C1 segment of cervical spinal cord (tissue), 14 donors: ENCODE measurements at regions not wholly inside any gene's neighbourhood (a gene's known extent, or its start where the extent isn't known, plus 50 kb on each side); places are given as distances from the start of the nearest gene placed in this dataset.
"Not testable (repeated sequence)": the region's sequence is repeated elsewhere in the genome, so short reads cannot be mapped to it uniquely, and the experiment has no call there.

Experiments used
- DNase-seq, 14 donors: peaks; one replicate each; lab custom pipeline; 2025; lab: John Stamatoyannopoulos, UW

DNA sequence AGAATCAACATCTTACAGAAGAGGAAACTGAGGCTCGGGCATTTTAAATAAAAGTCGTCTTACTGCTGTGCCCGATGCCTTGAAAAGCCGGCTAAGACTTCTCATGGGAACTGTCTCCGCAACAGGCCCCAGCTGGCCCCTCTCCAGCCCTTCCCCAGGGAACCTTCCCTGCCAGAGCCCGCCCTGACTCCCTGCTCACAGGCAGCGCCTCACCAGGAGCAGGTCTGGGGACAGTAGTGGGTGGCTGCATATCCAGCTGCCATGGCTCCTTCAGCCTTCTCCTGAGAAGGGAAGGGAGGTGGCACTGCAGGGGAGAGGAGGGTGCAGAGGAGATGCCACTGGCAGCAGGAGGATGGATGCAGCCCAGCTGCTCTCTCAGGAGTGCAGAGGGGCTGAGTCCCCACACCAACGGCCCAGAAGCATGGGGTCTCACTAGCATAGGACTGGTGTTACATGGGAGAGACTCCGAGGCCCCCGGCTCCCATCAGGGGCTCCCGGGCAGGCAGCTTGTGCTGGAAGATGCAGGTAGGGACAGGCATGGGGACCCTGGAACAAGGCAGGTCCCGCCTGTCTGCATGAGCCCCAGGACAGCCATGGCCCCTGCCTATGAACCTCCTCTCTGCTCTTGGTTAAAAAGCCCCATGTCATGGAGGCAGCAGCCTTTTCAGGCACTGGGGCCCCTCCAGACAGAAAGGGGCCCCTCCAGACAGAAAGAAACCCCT, 216.4 kb upstream of the SGCG start:
- no peak for DNase-seq

DNA sequence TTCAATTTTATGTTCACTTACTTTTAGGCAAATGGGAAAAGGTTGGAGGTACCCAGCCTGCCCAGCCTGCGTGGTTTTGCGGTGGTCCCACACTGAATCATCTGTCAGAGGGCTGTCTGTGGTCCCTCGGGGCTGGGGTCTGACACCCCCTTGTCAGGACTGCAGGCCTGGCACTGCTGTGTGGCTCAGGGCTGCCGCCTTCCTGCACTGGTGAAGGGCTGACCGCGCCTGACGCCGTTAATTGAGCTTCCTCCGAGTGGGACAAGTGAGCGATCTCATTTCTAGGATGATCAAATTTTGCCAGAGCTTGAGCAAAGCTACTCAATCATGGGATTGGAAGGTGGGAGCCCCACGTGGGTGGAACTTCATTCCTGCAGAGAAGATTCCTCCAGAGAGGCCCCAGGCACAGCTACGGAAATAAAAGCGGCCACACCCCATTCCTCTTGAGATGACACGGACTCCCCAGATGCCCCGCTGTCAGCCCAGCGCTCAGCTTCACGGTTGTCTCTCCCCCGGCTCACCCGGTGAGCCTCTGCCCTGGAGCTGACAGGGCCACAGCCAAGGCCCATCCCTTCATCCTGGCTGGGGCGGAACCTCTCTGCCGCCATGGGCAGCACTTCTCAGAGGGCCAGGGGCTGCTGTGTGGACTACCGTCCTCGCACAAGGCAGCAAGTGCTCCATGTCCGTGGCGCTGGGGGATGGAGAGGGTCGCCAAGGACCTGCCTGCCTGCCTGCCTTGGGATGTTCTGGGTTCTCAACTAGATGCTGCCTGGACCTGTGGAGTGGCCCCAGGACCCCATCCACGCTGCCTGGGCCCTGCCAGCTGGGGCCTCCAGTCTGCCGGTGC, 215.5 kb upstream of the SGCG start:
- DNase-seq, result not testable (repeated sequence)

- not testable (repeated sequence) for DNase-seq
Observed at GRCh38 chr13:22965858-22966239, 214.9 kb upstream of the SGCG start.

- DNase-seq, result not testable (repeated sequence)
Observed at GRCh38 chr13:22966753-22967152, 214.0 kb upstream of the SGCG start.

DNA sequence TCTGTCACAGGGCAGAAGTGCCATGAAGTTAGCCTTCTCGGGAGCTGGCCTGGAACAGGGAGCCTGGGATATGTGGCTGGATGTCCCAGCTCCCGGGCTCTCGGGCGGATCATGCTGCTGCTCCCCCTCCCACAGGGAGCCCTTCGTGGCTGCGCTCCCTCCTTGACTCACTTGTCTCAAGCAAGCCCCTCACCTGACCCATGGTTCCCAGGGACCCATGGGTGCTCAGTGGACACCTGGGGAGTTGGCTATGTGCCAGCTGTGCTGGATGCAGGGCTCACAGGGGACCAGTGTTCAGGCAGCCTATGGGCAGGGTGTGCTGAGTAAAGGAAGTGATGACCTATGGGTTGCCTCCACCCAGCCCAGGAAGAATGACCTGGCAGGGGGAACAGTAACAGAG, 213.1 kb upstream of the SGCG start:
- DNase-seq, result no peak

GRCh38 chr13:22979952-22980351, 200.8 kb upstream of the SGCG start:
- DNase-seq, result no peak

GRCh38 chr13:22980936-22981335, 199.8 kb upstream of the SGCG start:
- DNase-seq, result no peak

DNA sequence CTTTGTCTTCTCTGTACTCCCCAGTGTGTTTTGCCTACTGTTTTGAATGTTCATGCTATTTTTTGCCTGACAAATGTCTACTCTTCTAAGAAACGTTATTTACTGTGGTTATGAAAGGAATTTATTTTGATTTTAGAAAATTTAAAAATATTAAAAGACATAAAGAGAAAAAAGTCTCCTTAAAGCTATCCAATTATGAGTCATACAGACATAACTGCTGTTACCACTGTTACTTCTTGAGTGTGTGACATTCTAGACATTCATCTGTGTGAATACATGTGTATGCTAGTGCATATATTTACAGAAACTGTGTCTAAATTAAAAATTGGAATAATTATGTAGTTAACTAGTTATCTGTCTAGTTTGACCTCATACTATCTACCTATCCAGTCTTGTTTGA, 187.6 kb upstream of the SGCG start:
- DNase-seq, result no peak

- DNase-seq, result no peak
Observed at GRCh38 chr13:23003446-23003845, 177.3 kb upstream of the SGCG start.

DNA sequence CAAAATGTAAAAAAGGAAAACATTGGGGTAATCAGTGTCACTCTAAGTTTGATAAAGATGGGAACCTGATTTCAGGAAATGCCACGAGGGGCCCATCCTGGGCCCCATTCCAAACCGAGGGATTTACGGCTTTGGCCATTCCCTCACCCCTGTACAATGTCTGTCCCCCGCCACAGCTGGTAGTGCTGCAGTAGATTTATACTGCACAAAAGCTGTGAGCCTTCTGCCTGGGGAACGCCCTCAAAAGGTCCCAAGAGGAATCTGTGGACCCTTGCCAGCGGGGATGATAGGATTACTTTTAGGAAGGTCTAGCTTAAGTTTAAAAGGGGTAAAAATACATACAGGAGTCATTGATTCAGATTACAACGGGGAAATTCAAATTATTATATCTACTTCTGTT, 173.4 kb upstream of the SGCG start:
- no peak for DNase-seq

DNA sequence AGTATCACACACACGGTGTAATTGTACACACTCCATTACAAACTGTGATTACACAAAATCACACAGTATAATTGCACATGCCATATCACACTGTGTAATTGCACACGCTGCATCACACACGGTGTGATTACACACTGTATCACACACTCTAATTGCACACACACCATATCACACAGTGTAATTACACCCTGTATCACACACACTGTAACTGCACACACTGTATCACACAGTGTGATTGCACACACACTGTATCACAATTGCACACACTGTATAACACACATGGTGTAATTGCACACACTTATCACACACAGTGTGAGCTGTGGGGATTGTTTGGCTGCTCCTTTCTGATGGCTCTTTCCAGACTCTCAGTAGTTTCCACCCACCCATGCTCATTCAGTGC, 162.6 kb upstream of the SGCG start:
- no peak for DNase-seq

GRCh38 chr13:23020246-23020843, 160.4 kb upstream of the SGCG start:
- DNase-seq, result peak in 5 of 14 donors; percentile 0 to 2 (median 1)

GRCh38 chr13:23021906-23022305, 158.9 kb upstream of the SGCG start:
- peak in 1 of 14 donors; percentile 0 for DNase-seq

DNA sequence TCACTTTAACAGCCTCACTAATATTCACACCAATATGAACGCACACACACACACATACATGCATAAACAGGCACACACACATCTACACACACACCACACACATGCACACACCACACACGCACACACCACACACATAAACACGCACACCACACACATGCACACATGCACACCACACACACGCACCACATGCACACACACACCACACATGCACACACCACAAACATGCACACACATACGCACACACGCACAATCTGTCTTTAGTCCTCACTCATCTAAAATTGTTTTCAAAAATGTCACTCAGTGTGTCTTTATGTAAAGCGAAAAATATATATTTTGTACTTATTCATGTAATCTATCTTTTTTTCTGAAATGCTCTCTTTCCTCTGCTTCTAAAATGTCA, 158.1 kb upstream of the SGCG start:
- no peak for DNase-seq

GRCh38 chr13:23025864-23026608, 154.7 kb upstream of the SGCG start:
- DNase-seq, result no peak

DNA sequence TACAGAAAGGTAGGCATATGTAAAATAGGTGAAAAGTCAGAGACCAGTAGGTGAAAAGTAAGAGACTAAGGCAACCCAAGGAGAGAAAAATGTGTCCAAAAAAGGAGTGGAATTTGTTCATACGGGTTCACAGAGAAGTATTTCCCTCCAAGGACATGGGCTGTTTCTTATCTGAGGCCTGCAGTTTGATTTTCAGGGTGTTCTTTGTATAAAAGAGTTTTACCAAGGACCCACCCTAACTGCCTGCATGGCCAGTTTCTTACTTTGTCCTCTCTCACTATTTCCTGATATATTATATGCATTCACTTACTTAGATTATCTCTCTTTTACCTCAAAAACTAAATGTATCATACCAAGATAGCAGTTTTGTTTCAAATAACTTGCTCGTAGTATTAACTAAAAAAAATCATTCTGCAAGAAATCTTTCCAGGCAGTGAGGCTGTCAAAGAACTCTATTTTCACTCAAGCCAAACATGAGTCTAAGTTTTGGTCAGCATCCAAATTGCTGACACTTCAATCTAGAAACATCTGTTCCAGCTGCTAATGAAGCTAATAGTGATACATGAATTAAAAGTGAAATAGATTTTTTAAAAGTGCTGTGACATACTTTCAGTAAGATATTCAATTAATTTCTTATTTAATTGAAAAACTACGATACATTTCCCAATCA, 141.4 kb upstream of the SGCG start:
- no peak for DNase-seq

DNA sequence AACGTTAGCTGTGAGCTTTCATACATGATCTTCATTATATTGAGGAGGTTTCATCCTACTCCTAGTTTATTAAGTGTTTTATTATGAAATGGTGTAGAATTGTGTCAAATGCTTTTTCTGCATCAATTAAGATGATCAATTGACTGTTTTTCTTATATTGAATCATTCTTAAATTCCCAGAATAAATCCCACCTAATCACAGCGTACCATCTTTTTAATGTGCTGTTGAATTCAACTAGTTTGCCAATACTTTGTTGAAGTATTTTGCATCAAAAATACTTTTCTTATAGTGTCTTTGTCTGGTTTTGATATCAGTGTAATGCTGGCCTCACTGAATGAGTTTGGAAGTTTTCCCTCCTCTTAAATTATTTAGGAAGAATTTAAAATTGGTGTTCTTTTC, 138.6 kb upstream of the SGCG start:
- DNase-seq, result no peak

DNA sequence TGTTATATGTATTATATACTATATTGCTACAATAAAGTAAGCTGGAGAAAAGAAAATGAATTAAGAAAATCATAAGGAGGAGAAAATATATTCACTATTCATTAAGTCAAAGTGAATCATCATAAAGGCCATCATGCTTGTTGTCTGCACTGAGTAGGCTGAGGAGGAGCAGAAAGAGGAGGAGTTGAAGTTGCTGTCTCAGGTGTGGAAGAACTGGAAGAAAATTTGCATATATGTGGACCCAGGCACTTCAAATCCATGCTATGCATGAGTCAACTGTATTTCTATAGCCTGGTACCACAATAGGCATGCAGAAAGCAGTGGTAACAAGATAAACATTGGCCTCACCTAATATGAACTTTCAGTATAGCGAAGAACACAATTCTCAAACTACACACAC, 135.9 kb upstream of the SGCG start:
- DNase-seq, result no peak

DNA sequence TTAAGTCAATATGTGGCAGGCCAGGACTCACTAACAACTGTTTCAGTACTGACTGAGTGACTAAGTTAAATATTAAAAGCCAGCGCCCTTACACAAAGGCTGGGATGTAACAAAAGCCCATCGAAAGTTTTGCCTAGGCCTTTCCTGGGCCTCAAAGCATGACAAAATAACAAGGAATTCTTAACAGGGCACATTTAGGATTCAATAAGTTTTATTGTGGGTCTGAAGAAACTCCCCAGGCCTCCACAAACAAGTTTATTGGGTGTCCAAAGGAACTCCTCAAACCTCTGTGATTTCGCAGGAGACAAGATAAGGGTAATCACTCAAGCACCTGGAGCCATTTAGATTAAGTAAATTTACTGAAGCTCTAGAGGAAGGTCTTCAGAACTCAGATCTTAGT, 130.7 kb upstream of the SGCG start:
- DNase-seq, result no peak

DNA sequence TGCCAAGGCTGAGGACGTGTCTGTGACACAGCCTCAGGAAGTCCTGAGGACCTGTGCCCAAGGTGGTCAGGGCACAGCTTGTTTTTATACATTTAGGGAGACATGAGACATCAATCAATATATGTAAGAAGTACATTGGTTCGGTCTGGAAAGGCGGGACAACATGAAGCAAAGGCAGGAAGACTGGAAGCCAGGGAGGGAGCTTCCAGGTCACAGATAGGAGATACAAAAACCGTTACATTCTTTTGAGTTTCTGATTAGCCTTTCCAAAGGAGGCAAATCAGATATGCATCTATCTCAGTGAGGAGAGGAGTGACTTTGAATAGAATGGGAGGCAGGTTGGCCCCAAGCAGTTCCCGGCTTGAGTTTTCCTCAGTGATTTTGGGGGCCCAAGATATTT, 127.1 kb upstream of the SGCG start:
- not testable (repeated sequence) for DNase-seq

GRCh38 chr13:23059173-23059572, 121.6 kb upstream of the SGCG start:
- DNase-seq, result no peak
